ENCODE measurements at regions not wholly inside any gene's neighbourhood (a gene's known extent, or its start where the extent isn't known, plus 50 kb on each side); places are given as distances from the start of the nearest gene placed in this dataset.
"Not testable (repeated sequence)": the region's sequence is repeated elsewhere in the genome, so short reads cannot be mapped to it uniquely, and the experiment has no call there.

GRCh38 chr3:164303894-164304293 lies 774.4 kb downstream of the SI start:
- H3K36me3 ChIP-seq (ENCODE audit: control insufficient read depth in 1 of 2, insufficient read depth in 2 of 2, low read length in 2 of 2): no peaks in the 10 kb centered on the region
- no peak overlapping the region for H3K9ac ChIP-seq (ENCODE audit: low read length)
- H3K9me3 ChIP-seq (ENCODE audit: control insufficient read depth in 1 of 2, insufficient read depth in 1 of 2, low read depth in 1 of 2, low read length in 2 of 2): peaks cover 0 to 4% of the 10 kb centered on the region in 2 experiments; a peak in 1 of 4 replicates
- H3K27me3 ChIP-seq (ENCODE audit: insufficient read depth, low read length): no peaks in the 10 kb centered on the region
- H2AFZ ChIP-seq (ENCODE audit: low read depth, low read length, poor library complexity, severe bottlenecking): no peak overlapping the region
- POLR2A ChIA-PET: no interaction called here
- no peaks in the 10 kb centered on the region for H3K4me1 ChIP-seq (ENCODE audit: control insufficient read depth in 1 of 2, insufficient read depth in 2 of 2, low read length in 2 of 2)
- ATAC-seq: no peak
- TF ChIP-seq, protein P1, sequence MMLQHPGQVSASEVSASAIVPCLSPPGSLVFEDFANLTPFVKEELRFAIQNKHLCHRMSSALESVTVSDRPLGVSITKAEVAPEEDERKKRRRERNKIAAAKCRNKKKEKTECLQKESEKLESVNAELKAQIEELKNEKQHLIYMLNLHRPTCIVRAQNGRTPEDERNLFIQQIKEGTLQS (IDR thresholded peaks at IDR 0.05): no peak
- TF ChIP-seq ZFX (IDR thresholded peaks at IDR 0.05) (no peak), EGR1 (IDR thresholded peaks at IDR 0.05; ENCODE audit: low read depth) (no peak), SRF (IDR thresholded peaks at IDR 0.05; ENCODE audit: low read depth) (no peak)
- TF ChIP-seq, protein P2, sequence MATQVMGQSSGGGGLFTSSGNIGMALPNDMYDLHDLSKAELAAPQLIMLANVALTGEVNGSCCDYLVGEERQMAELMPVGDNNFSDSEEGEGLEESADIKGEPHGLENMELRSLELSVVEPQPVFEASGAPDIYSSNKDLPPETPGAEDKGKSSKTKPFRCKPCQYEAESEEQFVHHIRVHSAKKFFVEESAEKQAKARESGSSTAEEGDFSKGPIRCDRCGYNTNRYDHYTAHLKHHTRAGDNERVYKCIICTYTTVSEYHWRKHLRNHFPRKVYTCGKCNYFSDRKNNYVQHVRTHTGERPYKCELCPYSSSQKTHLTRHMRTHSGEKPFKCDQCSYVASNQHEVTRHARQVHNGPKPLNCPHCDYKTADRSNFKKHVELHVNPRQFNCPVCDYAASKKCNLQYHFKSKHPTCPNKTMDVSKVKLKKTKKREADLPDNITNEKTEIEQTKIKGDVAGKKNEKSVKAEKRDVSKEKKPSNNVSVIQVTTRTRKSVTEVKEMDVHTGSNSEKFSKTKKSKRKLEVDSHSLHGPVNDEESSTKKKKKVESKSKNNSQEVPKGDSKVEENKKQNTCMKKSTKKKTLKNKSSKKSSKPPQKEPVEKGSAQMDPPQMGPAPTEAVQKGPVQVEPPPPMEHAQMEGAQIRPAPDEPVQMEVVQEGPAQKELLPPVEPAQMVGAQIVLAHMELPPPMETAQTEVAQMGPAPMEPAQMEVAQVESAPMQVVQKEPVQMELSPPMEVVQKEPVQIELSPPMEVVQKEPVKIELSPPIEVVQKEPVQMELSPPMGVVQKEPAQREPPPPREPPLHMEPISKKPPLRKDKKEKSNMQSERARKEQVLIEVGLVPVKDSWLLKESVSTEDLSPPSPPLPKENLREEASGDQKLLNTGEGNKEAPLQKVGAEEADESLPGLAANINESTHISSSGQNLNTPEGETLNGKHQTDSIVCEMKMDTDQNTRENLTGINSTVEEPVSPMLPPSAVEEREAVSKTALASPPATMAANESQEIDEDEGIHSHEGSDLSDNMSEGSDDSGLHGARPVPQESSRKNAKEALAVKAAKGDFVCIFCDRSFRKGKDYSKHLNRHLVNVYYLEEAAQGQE (IDR thresholded peaks at IDR 0.05; ENCODE audit: low read depth): no peak
- no peaks in the 10 kb centered on the region for H4K20me1 ChIP-seq (ENCODE audit: insufficient read depth)
- H3K27ac ChIP-seq (ENCODE audit: low read depth, low read length): no peak overlapping the region
- RAD21 ChIA-PET (ENCODE audit: low non-redundant PET in 1 of 2, low total read pairs in 2 of 2, uncharacterized antibody in 2 of 2, unreplicated experiment in 2 of 2): no interaction called here
- H3K4me2 ChIP-seq (ENCODE audit: low read length): no peak overlapping the region
- H3K79me2 ChIP-seq (ENCODE audit: insufficient read depth, low read length): no peaks in the 10 kb centered on the region
- no TSS peak for BruUV-seq (replicated peaks)
- H3K9me2 ChIP-seq (ENCODE audit: insufficient read depth): no peaks in the 10 kb centered on the region
- H3K4me3 ChIP-seq (replicated peaks in 1 of 2; ENCODE audit: low read depth in 1 of 2, low read length in 2 of 2): no peak overlapping the region
- intact Hi-C loops (cut with micrococcal nuclease): no loop called here
- DNase-seq (ENCODE audit: low read depth, low spot score): no peak
- CTCF ChIA-PET: no interaction called here

DNA sequence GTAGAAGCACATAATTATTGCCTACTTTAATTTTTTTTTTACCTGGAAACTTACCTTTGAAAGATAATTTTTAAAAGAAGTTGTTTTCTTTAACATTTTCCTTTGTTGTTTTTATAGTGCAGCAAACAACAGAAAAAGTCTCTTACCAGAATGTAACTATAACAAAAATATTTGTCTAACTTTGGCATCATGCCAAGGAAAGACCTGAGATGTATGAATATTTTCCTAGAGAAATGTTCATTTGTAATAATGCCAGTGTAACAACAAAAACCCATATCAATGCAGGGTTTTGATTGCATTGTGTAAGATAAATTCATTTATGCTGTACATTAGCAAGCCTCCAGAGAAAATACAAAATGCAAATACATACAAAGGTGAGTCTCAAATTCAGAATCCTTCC lies 775.7 kb downstream of the SI start:
- TF ChIP-seq CEBPB (IDR thresholded peaks at IDR 0.05; ENCODE audit: low read depth): no peak
- TF ChIP-seq SP1 (IDR thresholded peaks at IDR 0.05; ENCODE audit: low read depth): no peak
- no peak for TF ChIP-seq ZNF274 (IDR thresholded peaks at IDR 0.05; ENCODE audit: low read depth, low read length)
- TF ChIP-seq ELF1 (IDR thresholded peaks at IDR 0.05; ENCODE audit: borderline replicate concordance, low read depth): no peak
- H3K9ac ChIP-seq (ENCODE audit: low read length): no peak overlapping the region
- no peaks in the 10 kb centered on the region for H3K9me3 ChIP-seq (ENCODE audit: control insufficient read depth in 1 of 2, insufficient read depth in 1 of 2, low read depth in 1 of 2, low read length in 2 of 2)
- ChIA-PET RAD21 (ENCODE audit: low non-redundant PET in 1 of 2, low total read pairs in 2 of 2, uncharacterized antibody in 2 of 2, unreplicated experiment in 2 of 2) (no interaction called here), CTCF (no interaction called here), POLR2A (no interaction called here)
- no peaks in the 10 kb centered on the region for H3K4me1 ChIP-seq (ENCODE audit: control insufficient read depth in 1 of 2, insufficient read depth in 2 of 2, low read length in 2 of 2)
- no peak overlapping the region for H3K4me2 ChIP-seq (ENCODE audit: low read length)
- no peaks in the 10 kb centered on the region for H3K79me2 ChIP-seq (ENCODE audit: insufficient read depth, low read length)
- H4K20me1 ChIP-seq (ENCODE audit: insufficient read depth): no peaks in the 10 kb centered on the region
- DNase-seq (ENCODE audit: low read depth, low spot score) (no peak), ATAC-seq (no peak)
- H2AFZ ChIP-seq (ENCODE audit: low read depth, low read length, poor library complexity, severe bottlenecking): no peak overlapping the region
- no peak overlapping the region for H3K27ac ChIP-seq (ENCODE audit: low read depth, low read length)
- H3K27me3 ChIP-seq (ENCODE audit: insufficient read depth, low read length): no peaks in the 10 kb centered on the region
- no peak overlapping the region for H3K4me3 ChIP-seq (replicated peaks in 1 of 2; ENCODE audit: low read depth in 1 of 2, low read length in 2 of 2)
- intact Hi-C loops (cut with micrococcal nuclease): no loop called here
- H3K9me2 ChIP-seq (ENCODE audit: insufficient read depth): no peaks in the 10 kb centered on the region
- no TSS peak for BruUV-seq (replicated peaks)
- H3K36me3 ChIP-seq (ENCODE audit: control insufficient read depth in 1 of 2, insufficient read depth in 2 of 2, low read length in 2 of 2): no peaks in the 10 kb centered on the region

DNA sequence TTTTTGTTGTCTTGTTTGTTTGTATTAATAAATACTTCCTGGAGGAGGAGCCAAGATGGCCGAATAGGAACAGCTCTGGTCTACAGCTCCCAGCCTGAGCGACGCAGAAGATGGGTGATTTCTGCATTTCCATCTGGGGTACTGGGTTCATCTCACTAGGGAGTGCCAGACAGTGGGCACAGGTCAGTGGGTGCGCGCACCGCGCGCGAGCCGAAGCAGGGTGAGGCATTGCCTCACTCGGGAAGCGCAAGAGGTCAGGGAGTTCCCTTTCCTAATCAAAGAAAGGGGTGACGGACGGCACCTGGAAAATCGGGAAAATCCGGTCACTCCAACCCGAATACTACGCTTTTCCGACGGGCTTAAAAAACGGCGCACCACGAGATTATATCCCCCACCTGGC lies 786.8 kb downstream of the SI start:
- H3K9ac ChIP-seq (ENCODE audit: low read length); intact Hi-C loops (cut with micrococcal nuclease); H3K27ac ChIP-seq (ENCODE audit: low read depth, low read length); BruUV-seq (replicated peaks); H2AFZ ChIP-seq (ENCODE audit: low read depth, low read length, poor library complexity, severe bottlenecking); H3K4me3 ChIP-seq (replicated peaks in 1 of 2; ENCODE audit: low read depth in 1 of 2, low read length in 2 of 2); H3K9me3 ChIP-seq (ENCODE audit: control insufficient read depth in 1 of 2, insufficient read depth in 1 of 2, low read depth in 1 of 2, low read length in 2 of 2); H3K36me3 ChIP-seq (ENCODE audit: control insufficient read depth in 1 of 2, insufficient read depth in 2 of 2, low read length in 2 of 2); RAD21 ChIA-PET (ENCODE audit: low non-redundant PET in 1 of 2, low total read pairs in 2 of 2, uncharacterized antibody in 2 of 2, unreplicated experiment in 2 of 2); CTCF ChIA-PET; H3K9me2 ChIP-seq (ENCODE audit: insufficient read depth); ATAC-seq; POLR2A ChIA-PET; DNase-seq (ENCODE audit: low read depth, low spot score); H4K20me1 ChIP-seq (ENCODE audit: insufficient read depth); H3K4me2 ChIP-seq (ENCODE audit: low read length); H3K27me3 ChIP-seq (ENCODE audit: insufficient read depth, low read length); H3K79me2 ChIP-seq (ENCODE audit: insufficient read depth, low read length); H3K4me1 ChIP-seq (ENCODE audit: control insufficient read depth in 1 of 2, insufficient read depth in 2 of 2, low read length in 2 of 2): not testable (repeated sequence)

Measured in HCT116 (cell line).